ENCODE measurements at regions not wholly inside any gene's neighbourhood (a gene's known extent, or its start where the extent isn't known, plus 50 kb on each side); places are given as distances from the start of the nearest gene placed in this dataset.

DNA sequence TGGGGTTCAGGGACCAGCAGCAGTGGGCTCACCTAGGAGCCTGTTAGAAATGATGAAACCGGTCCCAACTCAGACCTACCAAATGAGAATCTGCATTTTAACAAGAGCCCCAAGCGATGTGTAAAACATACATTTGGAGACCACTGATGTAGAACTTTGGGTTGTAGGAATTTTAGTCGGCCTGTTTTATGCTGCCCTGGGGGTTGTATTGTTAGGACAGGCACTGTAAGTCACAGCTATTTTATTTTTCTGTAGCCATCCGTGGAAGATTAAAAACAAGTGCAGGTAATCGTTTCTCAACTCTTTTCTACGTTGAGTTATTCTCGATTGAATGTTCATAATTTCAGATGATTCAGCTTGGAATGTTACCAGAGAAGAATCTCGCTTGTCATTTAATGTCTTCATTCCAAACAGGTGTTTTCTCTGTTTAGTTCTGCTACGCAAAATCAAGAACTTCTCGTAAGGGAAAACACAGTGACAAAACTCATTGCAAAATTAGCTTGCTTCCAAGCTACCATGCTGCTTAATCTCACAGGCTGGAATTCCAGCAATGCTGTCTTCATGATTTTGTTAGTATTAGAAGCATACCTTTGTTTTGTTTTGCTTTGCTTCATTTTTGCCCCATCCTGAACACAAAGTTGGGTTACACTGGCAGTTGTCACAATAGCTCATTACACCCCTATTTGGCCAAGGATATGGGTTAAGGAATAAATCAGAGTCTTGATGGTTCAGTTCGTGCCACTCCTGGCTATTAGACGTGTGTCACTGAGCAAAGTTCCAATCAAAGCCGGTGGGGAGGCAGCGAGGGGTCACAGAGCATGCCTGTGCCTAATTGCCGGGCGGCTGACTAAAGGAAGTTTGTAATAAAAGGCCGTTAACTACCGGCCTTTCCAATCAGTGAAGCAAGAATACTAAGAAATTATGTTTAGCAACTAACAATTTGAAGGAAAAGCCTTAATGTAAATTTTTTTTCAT lies 676.9 kb downstream of the GATA3 start:
- TF ChIP-seq, protein P1, sequence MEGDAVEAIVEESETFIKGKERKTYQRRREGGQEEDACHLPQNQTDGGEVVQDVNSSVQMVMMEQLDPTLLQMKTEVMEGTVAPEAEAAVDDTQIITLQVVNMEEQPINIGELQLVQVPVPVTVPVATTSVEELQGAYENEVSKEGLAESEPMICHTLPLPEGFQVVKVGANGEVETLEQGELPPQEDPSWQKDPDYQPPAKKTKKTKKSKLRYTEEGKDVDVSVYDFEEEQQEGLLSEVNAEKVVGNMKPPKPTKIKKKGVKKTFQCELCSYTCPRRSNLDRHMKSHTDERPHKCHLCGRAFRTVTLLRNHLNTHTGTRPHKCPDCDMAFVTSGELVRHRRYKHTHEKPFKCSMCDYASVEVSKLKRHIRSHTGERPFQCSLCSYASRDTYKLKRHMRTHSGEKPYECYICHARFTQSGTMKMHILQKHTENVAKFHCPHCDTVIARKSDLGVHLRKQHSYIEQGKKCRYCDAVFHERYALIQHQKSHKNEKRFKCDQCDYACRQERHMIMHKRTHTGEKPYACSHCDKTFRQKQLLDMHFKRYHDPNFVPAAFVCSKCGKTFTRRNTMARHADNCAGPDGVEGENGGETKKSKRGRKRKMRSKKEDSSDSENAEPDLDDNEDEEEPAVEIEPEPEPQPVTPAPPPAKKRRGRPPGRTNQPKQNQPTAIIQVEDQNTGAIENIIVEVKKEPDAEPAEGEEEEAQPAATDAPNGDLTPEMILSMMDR (IDR thresholded peaks at IDR 0.05) = no peak
- no peak for TF ChIP-seq POLR2A (IDR thresholded peaks at IDR 0.05)
